IMR-90 (cell line): ENCODE measurements at regions not wholly inside any gene's neighbourhood (a gene's known extent, or its start where the extent isn't known, plus 50 kb on each side); places are given as distances from the start of the nearest gene placed in this dataset.

Experiments used
- ATAC-seq: fragments of 200-7000 bp; cut with Tn5 transposase; 2 replicates; pipeline ENCODE4 v1.9.1; 2020; ENCODE audit warnings: low read depth, mild to moderate bottlenecking, moderate library complexity
- BruUV-seq: library from RNA; stranded (reverse); fragments of 400-500 nt; replicated peaks from 2 replicates; lab custom pipeline; 2021; lab: Mats Ljungman, UMichigan
- CTCF ChIA-PET: fragments of 300-600 bp; formaldehyde crosslinking; extraction: SDS; loops from one replicate; lab custom pipeline; 2021; ENCODE audit warnings: antibody characterized with exemption; lab: Yijun Ruan, JAX
- POLR2A ChIA-PET: fragments of 300-600 bp; sonication (Branson Sonifier 250); formaldehyde crosslinking; loops from one replicate; lab custom pipeline; 2022; ENCODE audit warnings: antibody characterized with exemption; ENCODE audit not compliant: unreplicated experiment; lab: Charles Lee
- DNase-seq: peaks from one replicate; pipeline ENCODE4 v3.0.0; 2013
- H2AFZ ChIP-seq: replicated peaks from 2 replicates; pipeline ENCODE3; 2013; ENCODE audit warnings: low read length, mild to moderate bottlenecking; ENCODE audit not compliant: poor library complexity
- H2AK5ac ChIP-seq: 2 replicates; pipeline ENCODE4 v1.6.1; 2013; ENCODE audit warnings: low read depth, low read length, inconsistent platforms
- H2AK9ac ChIP-seq: replicated peaks from 2 replicates; pipeline ENCODE3; 2013; ENCODE audit warnings: mild to moderate bottlenecking, low read depth, low read length, moderate library complexity; ENCODE audit not compliant: poor library complexity
- H2BK120ac ChIP-seq: 2 replicates; pipeline ENCODE4 v1.6.1; 2013; ENCODE audit warnings: low read depth, low read length, inconsistent platforms
- H2BK15ac ChIP-seq: 3 replicates; pipeline ENCODE4 v1.6.1; 2013; ENCODE audit warnings: low read depth, low read length, inconsistent platforms
- H2BK20ac ChIP-seq: 2 replicates; pipeline ENCODE4 v1.6.1; 2013; ENCODE audit warnings: low read depth, mild to moderate bottlenecking, inconsistent platforms, low read length, moderate library complexity
- H2BK5ac ChIP-seq: 2 replicates; pipeline ENCODE4 v1.6.1; 2013; ENCODE audit warnings: mild to moderate bottlenecking, low read depth, low read length, inconsistent platforms; ENCODE audit not compliant: poor library complexity, severe bottlenecking
- H3K14ac ChIP-seq: replicated peaks from 2 replicates; pipeline ENCODE4 v1.6.1; 2013; ENCODE audit warnings: low read depth, low read length, inconsistent platforms
- H3K18ac ChIP-seq: 2 replicates; pipeline ENCODE4 v1.6.1; 2013; ENCODE audit warnings: low read depth, low read length, control low read depth
- H3K23ac ChIP-seq: 2 replicates; pipeline ENCODE4 v1.6.1; 2013; ENCODE audit warnings: low read depth, low read length, inconsistent platforms
- H3K27ac ChIP-seq: 2 replicates; pipeline ENCODE4 v1.5.1; 2013; ENCODE audit warnings: mild to moderate bottlenecking, control low read depth, low read length; ENCODE audit not compliant: insufficient read depth
- H3K27me3 ChIP-seq: 2 replicates; pipeline ENCODE4 v1.6.1; 2013; ENCODE audit warnings: low read length; ENCODE audit not compliant: control insufficient read depth, insufficient read depth
- H3K36me3 ChIP-seq: 2 replicates; pipeline ENCODE4 v1.6.1; 2013; ENCODE audit warnings: low read length, mixed read lengths; ENCODE audit not compliant: control insufficient read depth, insufficient read depth
- H3K4ac ChIP-seq: 2 replicates; pipeline ENCODE4 v1.6.1; 2013; ENCODE audit warnings: low read depth, low read length, inconsistent platforms
- H3K4me1 ChIP-seq: 2 replicates; pipeline ENCODE4 v1.6.1; 2013; ENCODE audit warnings: low read length, mixed read lengths; ENCODE audit not compliant: control insufficient read depth, insufficient read depth
- H3K4me2 ChIP-seq: 2 replicates; pipeline ENCODE4 v1.6.1; 2013; ENCODE audit warnings: low read depth, mild to moderate bottlenecking, control low read depth, low read length, moderate library complexity
- H3K4me3 ChIP-seq: 2 replicates; pipeline ENCODE4 v1.5.1; 2013; ENCODE audit warnings: low read depth, mild to moderate bottlenecking, control low read depth, low read length, moderate library complexity; ENCODE audit not compliant: insufficient read depth
- H3K56ac ChIP-seq: 2 replicates; pipeline ENCODE4 v1.6.1; 2013; ENCODE audit warnings: low read length, inconsistent platforms; ENCODE audit not compliant: insufficient read depth; ENCODE audit errors: extremely low read depth
- H3K79me1 ChIP-seq, 2 experiments: 2 replicates each; pipeline ENCODE4 v1.6.1; 2013; ENCODE audit warnings: low read length in 2 of 2, inconsistent platforms in 1 of 2, low read depth in 1 of 2
- H3K9ac ChIP-seq: 2 replicates; pipeline ENCODE4 v1.6.1; 2013; ENCODE audit warnings: low read depth, low read length, control low read depth
- H3K9me1 ChIP-seq: 2 replicates; pipeline ENCODE4 v1.6.1; 2013; ENCODE audit warnings: low read length, inconsistent platforms; ENCODE audit not compliant: insufficient read depth
- H3K9me3 ChIP-seq: 2 replicates; pipeline ENCODE4 v1.6.1; 2013; ENCODE audit warnings: low read length; ENCODE audit not compliant: control insufficient read depth, insufficient read depth
- H4K20me1 ChIP-seq: 2 replicates; pipeline ENCODE4 v1.6.1; 2013; ENCODE audit warnings: low read length, inconsistent platforms; ENCODE audit not compliant: insufficient read depth
- H4K5ac ChIP-seq: 2 replicates; pipeline ENCODE4 v1.6.1; 2013; ENCODE audit warnings: mild to moderate bottlenecking, low read depth, low read length, control low read depth
- H4K8ac ChIP-seq, 2 experiments: 2 replicates each; pipeline ENCODE4 v1.6.1; 2013; ENCODE audit warnings: low read depth in 2 of 2, low read length in 2 of 2, control low read depth in 1 of 2, inconsistent platforms in 1 of 2
- H4K91ac ChIP-seq: 2 replicates; pipeline ENCODE4 v1.6.1; 2013; ENCODE audit warnings: low read depth, low read length, inconsistent platforms; ENCODE audit not compliant: insufficient read depth
- FOS ChIP-seq: fragments of 150-350 bp; IDR thresholded peaks from 2 replicates; pipeline ENCODE4 v1.6.1; 2016; ENCODE audit warnings: low read depth, low read length
- NFE2L2 ChIP-seq: fragments of 150-350 bp; IDR thresholded peaks from 2 replicates; pipeline ENCODE4 v1.6.1; 2016; ENCODE audit warnings: low read depth, mild to moderate bottlenecking, low read length
- RAD21 ChIP-seq: IDR thresholded peaks from 2 replicates; pipeline ENCODE4 v1.6.1; 2012; ENCODE audit warnings: low read length, improper control_type of control experiment
- RCOR1 ChIP-seq: IDR thresholded peaks from 2 replicates; pipeline ENCODE4 v1.6.1; 2012; ENCODE audit warnings: mild to moderate bottlenecking, low read length, improper control_type of control experiment; ENCODE audit not compliant: insufficient replicate concordance
- WGBS, 2 experiments: methylation state at CpG; one replicate each; pipeline versions ENCODE4 v1.1.5 to v1.1.7; 2013; ENCODE audit warnings: missing lambda C conversion rate in 2 of 2; ENCODE audit not compliant: insufficient read length in 1 of 2; ENCODE audit errors: extremely low coverage in 2 of 2; 5-methylcytosine and 5-hydroxymethylcytosine counted together
- dilution Hi-C: fragments of 300-500 bp; cut with HindIII; formaldehyde crosslinking; loops from one replicate; pipeline ENCODE4 v1.14.3; 2018; ENCODE audit warnings: low sequenced_read_pairs; ENCODE audit not compliant: unreplicated experiment
- in situ Hi-C: fragments of 300-500 bp; cut with MboI; formaldehyde crosslinking; loops from 3 replicates; pipeline ENCODE4 v1.14.3; 2019; ENCODE audit warnings: low sequenced_read_pairs, inconsistent platforms, mixed read lengths
- intact Hi-C: fragments of 100-400 bp; cut with micrococcal nuclease; formaldehyde crosslinking; loops from 2 replicates; pipeline ENCODE4 v1.10.0; 2022
- TF ChIP-seq, protein P1 (sequence below): conservative IDR thresholded peaks from 2 replicates; pipeline ENCODE4 v1.5.1; 2012; ENCODE audit warnings: mild to moderate bottlenecking, low read depth, low read length, improper control_type of control experiment

DNA sequence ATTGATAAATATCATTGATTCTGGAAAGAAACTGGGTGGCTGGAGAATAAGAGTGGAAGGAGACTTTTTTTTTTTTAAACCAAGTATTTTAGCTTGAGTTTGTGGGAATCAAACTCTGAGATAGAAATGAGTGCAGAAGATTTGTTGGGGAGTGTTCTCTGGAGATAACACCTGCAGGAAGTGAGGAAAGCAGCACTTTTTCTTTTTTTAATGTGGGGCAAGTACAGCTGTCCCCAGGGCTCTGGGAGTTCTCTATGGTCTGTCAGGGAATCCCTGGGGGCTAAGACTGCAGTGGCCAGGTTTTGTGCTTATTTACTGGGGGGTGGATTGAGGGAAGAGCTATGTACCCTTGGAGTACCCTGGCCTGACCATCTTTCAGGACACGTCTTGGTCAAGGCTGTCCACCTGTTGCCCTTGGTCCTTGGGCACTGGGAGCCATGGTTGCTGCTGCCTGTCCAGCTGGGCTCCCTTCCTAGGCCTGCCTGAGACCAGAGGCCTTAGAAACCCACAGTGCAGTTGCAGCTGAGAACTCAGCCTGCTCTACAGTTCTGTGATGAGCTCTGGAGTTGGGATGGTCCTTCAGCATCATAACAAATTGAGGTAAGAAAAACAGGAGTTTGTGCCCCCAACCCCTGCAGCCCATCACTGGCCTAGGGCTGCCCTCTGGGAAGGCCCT, 85.8 kb downstream of the PHAX start:
- in situ Hi-C loops: no loop called here
- dilution Hi-C loops: no loop called here
- POLR2A ChIA-PET: interaction anchor here (0.6 kb wide), 1 partner anchor 346 kb away, joined by 3 read pairs; no protein-coding TSS in a partner anchor
- H3K79me1 ChIP-seq: no peaks in the 10 kb centered on the region
- DNase-seq (no peak), ATAC-seq (no peak)
- H3K9me1 ChIP-seq: no peaks in the 10 kb centered on the region
- H3K4me2 ChIP-seq: no peak overlapping the region
- H2BK20ac ChIP-seq: no peak overlapping the region
- H3K27ac ChIP-seq: no peak overlapping the region
- no peak overlapping the region for H4K5ac ChIP-seq
- H3K9me3 ChIP-seq: no peaks in the 10 kb centered on the region
- TF ChIP-seq, protein P1, sequence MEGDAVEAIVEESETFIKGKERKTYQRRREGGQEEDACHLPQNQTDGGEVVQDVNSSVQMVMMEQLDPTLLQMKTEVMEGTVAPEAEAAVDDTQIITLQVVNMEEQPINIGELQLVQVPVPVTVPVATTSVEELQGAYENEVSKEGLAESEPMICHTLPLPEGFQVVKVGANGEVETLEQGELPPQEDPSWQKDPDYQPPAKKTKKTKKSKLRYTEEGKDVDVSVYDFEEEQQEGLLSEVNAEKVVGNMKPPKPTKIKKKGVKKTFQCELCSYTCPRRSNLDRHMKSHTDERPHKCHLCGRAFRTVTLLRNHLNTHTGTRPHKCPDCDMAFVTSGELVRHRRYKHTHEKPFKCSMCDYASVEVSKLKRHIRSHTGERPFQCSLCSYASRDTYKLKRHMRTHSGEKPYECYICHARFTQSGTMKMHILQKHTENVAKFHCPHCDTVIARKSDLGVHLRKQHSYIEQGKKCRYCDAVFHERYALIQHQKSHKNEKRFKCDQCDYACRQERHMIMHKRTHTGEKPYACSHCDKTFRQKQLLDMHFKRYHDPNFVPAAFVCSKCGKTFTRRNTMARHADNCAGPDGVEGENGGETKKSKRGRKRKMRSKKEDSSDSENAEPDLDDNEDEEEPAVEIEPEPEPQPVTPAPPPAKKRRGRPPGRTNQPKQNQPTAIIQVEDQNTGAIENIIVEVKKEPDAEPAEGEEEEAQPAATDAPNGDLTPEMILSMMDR: no peak
- TF ChIP-seq RAD21: no peak
- no peak for TF ChIP-seq NFE2L2
- no peak for TF ChIP-seq FOS
- no peak for TF ChIP-seq RCOR1
- H2BK15ac ChIP-seq: no peak overlapping the region
- no peak overlapping the region for H3K4ac ChIP-seq
- no peak overlapping the region for H3K9ac ChIP-seq
- no peak overlapping the region for H2AFZ ChIP-seq
- no peak overlapping the region for H4K91ac ChIP-seq
- WGBS, 2 experiments: no CpG with 5 or more reads among the region's 1 CpG
- no peak overlapping the region for H2AK5ac ChIP-seq
- peaks cover 3% of the 10 kb centered on the region; the same call in 1 of the 2 replicates for H3K27me3 ChIP-seq
- no peak overlapping the region for H2BK120ac ChIP-seq
- no peak overlapping the region for H3K14ac ChIP-seq
- no peak overlapping the region for H3K4me3 ChIP-seq
- no peak overlapping the region for H2AK9ac ChIP-seq
- H3K18ac ChIP-seq: no peak overlapping the region
- no peak overlapping the region for H4K8ac ChIP-seq
- H3K23ac ChIP-seq: no peak overlapping the region
- CTCF ChIA-PET: no interaction called here
- H3K36me3 ChIP-seq: no peaks in the 10 kb centered on the region
- no peaks in the 10 kb centered on the region for H3K4me1 ChIP-seq
- intact Hi-C loops: no loop called here
- H3K56ac ChIP-seq: no peak overlapping the region
- BruUV-seq: no TSS peak
- H2BK5ac ChIP-seq: no peak overlapping the region
- H4K20me1 ChIP-seq: no peaks in the 10 kb centered on the region
